HepG2 (cell line): ENCODE measurements at regions not wholly inside any gene's neighbourhood (a gene's known extent, or its start where the extent isn't known, plus 50 kb on each side); places are given as distances from the start of the nearest gene placed in this dataset.

Source experiments
- ATAC-seq: fragments of 200-7000 bp; cut with Tn5 transposase; 3 replicates; pipeline ENCODE4 v1.9.1; 2020; ENCODE audit warnings: mild to moderate bottlenecking, moderate library complexity
- BruUV-seq: library from RNA; stranded (reverse); fragments of 400-500 nt; replicated peaks from 2 replicates; lab custom pipeline; 2021; lab: Mats Ljungman, UMichigan
- CTCF ChIA-PET: fragments of 300-600 bp; formaldehyde crosslinking; extraction: SDS; loops from one replicate; lab custom pipeline; 2021; ENCODE audit warnings: low total read pairs, inconsistent platforms, low intra/inter-chr PET ratio; lab: Yijun Ruan, JAX
- POLR2A ChIA-PET: fragments of 350-600 bp; sonication (Branson Sonifier 250); formaldehyde crosslinking; loops from one replicate; lab custom pipeline; 2020; ENCODE audit warnings: antibody characterized with exemption, inconsistent platforms; lab: Yijun Ruan, JAX
- DNase-seq: peaks from one replicate; pipeline ENCODE4 v3.0.0-alpha.2; 2015; ENCODE audit warnings: low spot score
- FAIRE-seq: peaks from 3 replicates; lab custom pipeline; 2011; peaks lifted over from hg19 to GRCh38; lab: Jason Lieb, UNC
- H2AFZ ChIP-seq: one replicate; pipeline ENCODE4 v1.6.1; 2011; ENCODE audit warnings: low read length, inconsistent platforms
- H3K27ac ChIP-seq: fragments of 300-600 bp; 3 replicates; pipeline ENCODE4 v1.8.0; 2011; ENCODE audit warnings: mixed run types, mild to moderate bottlenecking, mixed read lengths, low read length, inconsistent platforms; ENCODE audit not compliant: insufficient read depth; ENCODE audit errors: extremely low read length
- H3K27me3 ChIP-seq, 2 experiments: fragments of 200-600 bp in 1 of 2; 2 replicates in 1 of 2; 3 replicates in 1 of 2; pipeline versions ENCODE4 v1.6.0 to v1.8.0; 2011; ENCODE audit warnings: low read length in 2 of 2, mild to moderate bottlenecking in 2 of 2, moderate library complexity in 2 of 2, inconsistent platforms in 1 of 2; ENCODE audit not compliant: insufficient read depth in 2 of 2, control insufficient read depth in 1 of 2
- H3K36me3 ChIP-seq, 2 experiments: fragments of 200-600 bp in 1 of 2; replicated peaks in 1 of 2; 2 replicates in 1 of 2; 3 replicates in 1 of 2; pipeline versions ENCODE4 v1.5.1 to v1.8.0; 2011; ENCODE audit warnings: low read length in 2 of 2, inconsistent platforms in 1 of 2; ENCODE audit not compliant: insufficient read depth in 2 of 2, control insufficient read depth in 1 of 2
- H3K4me1 ChIP-seq: 2 replicates; pipeline ENCODE4 v1.5.1; 2012; ENCODE audit warnings: low read length, inconsistent platforms; ENCODE audit not compliant: insufficient read depth
- H3K4me2 ChIP-seq: 2 replicates; pipeline ENCODE4 v1.6.0; 2011; ENCODE audit warnings: low read depth, low read length, inconsistent platforms
- H3K4me3 ChIP-seq, 3 experiments: fragments of 200-600 bp in 1 of 3; sonication (generic), shearing (Covaris generic) in 1 of 3; replicated peaks in 1 of 3; 2 replicates each; pipeline ENCODE4 v1.5.1; 2011 to 2016; ENCODE audit warnings: low read length in 3 of 3, inconsistent platforms in 2 of 3, low read depth in 2 of 3, mild to moderate bottlenecking in 2 of 3, control low read depth in 1 of 3, mixed read lengths in 1 of 3; ENCODE audit not compliant: insufficient read depth in 1 of 3
- H3K79me2 ChIP-seq: one replicate; pipeline ENCODE4 v1.6.1; 2011; ENCODE audit warnings: low read length, inconsistent platforms; ENCODE audit not compliant: insufficient read depth
- H3K9ac ChIP-seq: 2 replicates; pipeline ENCODE4 v1.6.0; 2011; ENCODE audit warnings: mild to moderate bottlenecking, low read depth, low read length, inconsistent platforms; ENCODE audit not compliant: insufficient read depth
- H3K9me3 ChIP-seq: 2 replicates; pipeline ENCODE4 v1.5.1; 2012; ENCODE audit warnings: mild to moderate bottlenecking, low read length
- H4K20me1 ChIP-seq: 2 replicates; pipeline ENCODE4 v1.6.0; 2011; ENCODE audit warnings: inconsistent platforms, mild to moderate bottlenecking, low read length, moderate library complexity; ENCODE audit not compliant: insufficient read depth
- ARHGAP35 ChIP-seq: sonication (generic); formaldehyde crosslinking; IDR thresholded peaks from 2 replicates; pipeline ENCODE4 v1.9.0; 2022; ENCODE audit warnings: mild to moderate bottlenecking, inconsistent platforms, moderate library complexity, missing genetic modification reagents, borderline replicate concordance
- CEBPB ChIP-seq: IDR thresholded peaks from 2 replicates; pipeline ENCODE4 v1.6.1; 2011; ENCODE audit warnings: low read depth, low read length, improper control_type of control experiment, borderline replicate concordance
- CREB1 ChIP-seq, 2 experiments: fragments of 450-650 bp in 1 of 2; IDR thresholded peaks; 2 replicates each; pipeline ENCODE4 v1.6.1; 2016 to 2017; ENCODE audit warnings: control low read depth in 1 of 2, mild to moderate bottlenecking in 1 of 2, missing compliant biosample characterization in 1 of 2, missing genetic modification characterization in 1 of 2
- FOSL1 ChIP-seq: sonication (generic); formaldehyde crosslinking; IDR thresholded peaks from 2 replicates; pipeline ENCODE4 v1.9.0; 2021; ENCODE audit warnings: missing genetic modification reagents, borderline replicate concordance
- POGZ ChIP-seq: sonication (generic); formaldehyde crosslinking; IDR thresholded peaks from 2 replicates; pipeline ENCODE4 v1.4.0; 2020; ENCODE audit warnings: mild to moderate bottlenecking, missing genetic modification reagents
- RAD51 ChIP-seq: fragments of 450-650 bp; IDR thresholded peaks from 2 replicates; pipeline ENCODE4 v1.6.1; 2016; ENCODE audit warnings: borderline replicate concordance
- RFX1 ChIP-seq: fragments of 450-650 bp; IDR thresholded peaks from 2 replicates; pipeline ENCODE4 v1.6.1; 2017
- SIX4 ChIP-seq: sonication (generic); formaldehyde crosslinking; IDR thresholded peaks from 2 replicates; pipeline ENCODE4 v1.4.0; 2020; ENCODE audit warnings: missing genetic modification reagents
- ZBTB37 ChIP-seq: sonication (generic); formaldehyde crosslinking; IDR thresholded peaks from 2 replicates; pipeline ENCODE4 v1.4.0; 2020; ENCODE audit warnings: mild to moderate bottlenecking, missing genetic modification reagents
- ZFP62 ChIP-seq: sonication (generic); formaldehyde crosslinking; IDR thresholded peaks from 2 replicates; pipeline ENCODE4 v1.4.0; 2020; ENCODE audit warnings: missing genetic modification reagents
- ZNF12 ChIP-seq: sonication (generic); formaldehyde crosslinking; IDR thresholded peaks from 2 replicates; pipeline ENCODE4 v1.5.0; 2020; ENCODE audit warnings: missing genetic modification reagents
- ZSCAN9 ChIP-seq: IDR thresholded peaks from 2 replicates; pipeline ENCODE4 v1.6.1; 2016; ENCODE audit warnings: borderline replicate concordance
- WGBS: methylation state at CpG from one replicate; pipeline ENCODE4 v1.1.6; 2017; ENCODE audit warnings: low lambda C conversion rate; 5-methylcytosine and 5-hydroxymethylcytosine counted together
- in situ Hi-C: cut with HindIII; loops from 2 replicates; pipeline ENCODE4 v1.10.0; 2017; ENCODE audit warnings: low pct_unique_long_range_greater_than_20kb; ENCODE audit not compliant: extremely low pct_ligation_motif_present
- intact Hi-C: fragments of 100-400 bp; cut with micrococcal nuclease; formaldehyde crosslinking; loops from one replicate; pipeline ENCODE4 v1.10.0; 2022; ENCODE audit not compliant: unreplicated experiment

GRCh38 chr15:68503791-68504680 is 72.1 kb upstream of the ITGA11 start:
- Histone ChIP-seq H3K4me2 (no peak overlapping the region), H2AFZ (no peak overlapping the region), H4K20me1 (no peaks in the 10 kb centered on the region), H3K79me2 (no peaks in the 10 kb centered on the region), H3K27me3 (peaks cover 0 to 37% of the 10 kb centered on the region in 2 experiments; a peak in 2 of 5 replicates), H3K9me3 (no peaks in the 10 kb centered on the region), H3K9ac (no peak overlapping the region), H3K36me3 (no peaks in the 10 kb centered on the region), H3K4me3 (no peak overlapping the region), H3K4me1 (no peaks in the 10 kb centered on the region)
- in situ Hi-C loops = no loop called here
- FAIRE-seq = no peak
- 33% methylated on average over 7 of the region's 11 CpGs for WGBS
- no peak for ATAC-seq
- no TSS peak for BruUV-seq
- DNase-seq = no peak
- CTCF ChIA-PET = no interaction called here
- POLR2A ChIA-PET = no interaction called here
- TF ChIP-seq ZSCAN9 = no peak
- TF ChIP-seq POGZ (CRISPR knock-in tag) = no peak
- TF ChIP-seq ZFP62 (CRISPR knock-in tag) = no peak
- no peak for TF ChIP-seq CEBPB
- TF ChIP-seq CREB1 (IDR thresholded peaks at IDR 0.05) = no peak
- no peak for TF ChIP-seq CREB1 (CRISPR knock-in tag; IDR thresholded peaks at IDR 0.05)
- no peak for TF ChIP-seq ZBTB37 (CRISPR knock-in tag)
- TF ChIP-seq ARHGAP35 (CRISPR knock-in tag) = no peak
- no peak for TF ChIP-seq FOSL1
- no peak for TF ChIP-seq ZNF12
- no peak for TF ChIP-seq RFX1
- no peak for TF ChIP-seq SIX4 (CRISPR knock-in tag)
- TF ChIP-seq RAD51 = no peak
- TF ChIP-seq, all 625 proteins: peak for 0
- H3K27ac ChIP-seq = no peak overlapping the region
- intact Hi-C loops = no loop called here
